ENCODE measurements at regions not wholly inside any gene's neighbourhood (a gene's known extent, or its start where the extent isn't known, plus 50 kb on each side); places are given as distances from the start of the nearest gene placed in this dataset.

DNA sequence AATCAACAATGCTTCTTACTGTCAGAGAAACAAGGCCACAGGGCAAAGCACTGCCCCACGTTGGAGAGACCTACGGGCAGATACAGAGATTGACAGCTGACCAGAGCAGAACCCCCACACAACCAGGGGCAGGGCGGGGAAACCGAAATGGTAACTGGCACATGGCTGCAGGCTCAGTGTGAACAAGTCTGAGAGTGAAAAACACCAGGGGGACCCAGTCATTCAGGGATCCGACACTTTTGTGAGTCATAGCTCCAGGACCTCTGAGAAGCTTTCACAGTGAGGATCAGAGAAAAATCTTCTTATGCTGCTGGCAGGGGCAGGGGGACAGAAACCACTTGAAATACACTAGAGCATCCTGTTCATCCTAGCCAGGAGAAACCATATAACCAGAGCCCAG is 254.2 kb downstream of the C6orf118 start:
- H3K27ac ChIP-seq, result no peak overlapping the region
- TF ChIP-seq, protein P1, sequence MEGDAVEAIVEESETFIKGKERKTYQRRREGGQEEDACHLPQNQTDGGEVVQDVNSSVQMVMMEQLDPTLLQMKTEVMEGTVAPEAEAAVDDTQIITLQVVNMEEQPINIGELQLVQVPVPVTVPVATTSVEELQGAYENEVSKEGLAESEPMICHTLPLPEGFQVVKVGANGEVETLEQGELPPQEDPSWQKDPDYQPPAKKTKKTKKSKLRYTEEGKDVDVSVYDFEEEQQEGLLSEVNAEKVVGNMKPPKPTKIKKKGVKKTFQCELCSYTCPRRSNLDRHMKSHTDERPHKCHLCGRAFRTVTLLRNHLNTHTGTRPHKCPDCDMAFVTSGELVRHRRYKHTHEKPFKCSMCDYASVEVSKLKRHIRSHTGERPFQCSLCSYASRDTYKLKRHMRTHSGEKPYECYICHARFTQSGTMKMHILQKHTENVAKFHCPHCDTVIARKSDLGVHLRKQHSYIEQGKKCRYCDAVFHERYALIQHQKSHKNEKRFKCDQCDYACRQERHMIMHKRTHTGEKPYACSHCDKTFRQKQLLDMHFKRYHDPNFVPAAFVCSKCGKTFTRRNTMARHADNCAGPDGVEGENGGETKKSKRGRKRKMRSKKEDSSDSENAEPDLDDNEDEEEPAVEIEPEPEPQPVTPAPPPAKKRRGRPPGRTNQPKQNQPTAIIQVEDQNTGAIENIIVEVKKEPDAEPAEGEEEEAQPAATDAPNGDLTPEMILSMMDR (conservative IDR thresholded peaks at IDR 0.05), result no peak

DNA sequence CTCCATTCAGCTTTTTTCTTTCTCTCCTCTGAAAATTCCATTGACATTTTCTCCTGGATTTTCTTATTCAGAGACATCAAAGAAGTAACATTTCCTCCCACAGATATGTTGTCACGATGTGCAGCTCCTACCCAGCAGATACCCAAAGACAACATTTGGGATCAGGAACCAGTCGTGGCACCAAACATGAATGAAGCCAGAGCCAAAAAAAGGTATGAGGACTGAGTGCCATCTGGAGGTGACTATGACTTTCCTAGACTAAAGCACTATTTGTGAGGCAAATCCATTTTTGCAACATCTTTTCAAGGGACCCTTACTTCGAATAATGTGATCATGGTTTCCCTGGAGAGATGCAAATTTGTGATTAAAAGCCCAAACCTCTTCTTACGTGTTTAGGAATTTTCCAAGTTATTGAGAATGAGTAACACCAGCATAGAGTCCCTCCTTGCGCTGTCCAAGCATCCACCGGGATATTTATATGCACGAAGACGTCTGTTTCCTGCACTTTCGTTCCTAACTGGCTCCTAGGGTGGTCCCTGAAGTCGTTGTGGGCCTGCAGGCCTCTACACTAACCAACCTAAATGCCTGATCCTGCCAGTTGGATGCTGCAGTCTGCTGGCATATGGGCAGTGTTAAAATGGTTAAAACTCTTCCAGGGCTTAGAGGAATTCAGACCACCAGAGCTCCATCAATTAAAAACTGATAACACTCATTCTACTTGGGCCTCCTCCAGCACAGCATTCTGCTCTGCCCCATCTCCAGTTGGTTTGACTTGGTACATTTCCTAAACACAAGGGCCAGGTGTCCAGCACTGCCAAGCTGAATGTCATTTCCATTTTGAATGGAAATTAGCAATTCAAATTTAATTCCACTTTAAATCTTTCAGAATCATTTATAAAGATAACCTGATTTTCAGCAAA is 256.6 kb downstream of the C6orf118 start:
- TF ChIP-seq, protein P1 (conservative IDR thresholded peaks at IDR 0.05), result no peak
- H3K27ac ChIP-seq, result no peak overlapping the region

DNA sequence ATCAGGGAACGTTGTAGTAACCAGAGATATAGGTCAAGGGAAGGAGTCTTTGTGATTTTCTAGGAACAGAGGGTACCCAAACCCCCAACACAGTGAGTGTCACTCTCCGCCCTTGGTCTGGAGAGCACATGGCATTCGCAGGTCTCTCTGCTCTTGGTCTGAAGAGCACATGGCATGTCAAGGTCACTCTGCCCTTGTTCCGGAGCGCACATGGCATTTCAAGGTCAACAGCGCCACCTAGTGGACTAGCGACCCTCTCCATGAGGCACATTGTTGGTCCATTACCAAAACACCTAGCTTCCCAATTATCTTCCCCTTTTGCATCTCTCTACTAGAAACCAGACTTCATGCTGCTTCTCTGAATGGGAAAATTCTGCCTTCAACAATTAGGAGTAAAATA is 260.0 kb downstream of the C6orf118 start:
- H3K27ac ChIP-seq, result no peak overlapping the region
- TF ChIP-seq, protein P1 (conservative IDR thresholded peaks at IDR 0.05), result peak; percentile 27; the same call in 1 of the 2 replicates

DNA sequence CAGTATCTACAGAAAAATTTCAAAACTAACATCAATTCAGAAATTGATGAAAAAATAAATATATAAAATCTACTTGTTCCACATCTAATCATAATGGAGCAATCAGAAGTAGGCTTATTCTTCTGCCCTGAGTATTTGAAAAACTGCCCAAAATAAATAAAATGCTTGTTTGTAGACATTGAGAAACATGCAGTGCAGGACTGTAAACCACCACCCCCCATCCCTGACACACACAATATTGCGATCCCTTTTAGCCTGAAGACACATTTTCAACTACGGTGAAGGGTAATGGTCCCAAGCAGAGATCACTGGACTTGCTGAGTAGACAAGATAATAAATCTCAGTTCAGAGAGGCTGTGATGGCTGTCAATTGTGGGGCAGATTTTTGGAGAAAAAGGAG is 261.5 kb downstream of the C6orf118 start:
- H3K27ac ChIP-seq, result no peak overlapping the region
- TF ChIP-seq, protein P1 (conservative IDR thresholded peaks at IDR 0.05), result no peak

DNA sequence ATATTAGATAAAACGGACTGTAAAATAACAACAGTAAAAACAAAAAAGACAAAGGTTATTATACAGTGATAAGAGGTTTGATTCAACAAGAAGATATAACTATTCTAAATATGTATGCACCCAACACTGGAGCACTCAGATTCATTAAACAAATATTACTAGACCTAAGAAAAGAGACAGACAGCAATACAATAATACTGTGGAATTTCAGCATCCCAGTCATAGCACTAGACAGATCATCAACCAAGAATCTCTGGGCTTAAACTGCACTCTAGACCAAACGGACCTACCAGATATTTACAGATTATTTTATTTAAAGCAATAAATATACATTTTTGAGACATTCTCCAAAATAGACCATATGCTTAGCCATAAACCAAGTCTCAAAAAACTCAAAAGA is 263.8 kb downstream of the C6orf118 start:
- no peak overlapping the region for H3K27ac ChIP-seq
- TF ChIP-seq, protein P1 (conservative IDR thresholded peaks at IDR 0.05), result no peak

DNA sequence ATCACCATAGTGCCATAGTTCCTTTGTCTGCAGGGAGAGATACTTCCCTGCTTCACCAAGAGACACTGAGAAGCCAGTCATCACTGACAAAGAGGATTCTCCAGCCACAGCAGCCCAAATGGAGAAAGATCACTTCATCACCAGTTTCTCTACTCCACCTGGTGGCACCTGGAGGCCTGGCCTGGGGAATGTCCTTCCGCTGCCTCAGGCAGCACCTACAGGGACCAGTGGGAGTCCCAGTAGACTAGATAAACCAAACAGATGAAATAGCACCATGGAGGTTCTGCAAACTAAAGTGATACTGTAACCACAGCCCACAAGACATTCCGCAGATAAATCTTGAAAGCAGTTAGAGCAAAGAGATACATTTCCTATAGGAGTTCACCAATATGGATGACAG is 266.5 kb downstream of the C6orf118 start:
- TF ChIP-seq, protein P1 (conservative IDR thresholded peaks at IDR 0.05), result no peak
- no peak overlapping the region for H3K27ac ChIP-seq

DNA sequence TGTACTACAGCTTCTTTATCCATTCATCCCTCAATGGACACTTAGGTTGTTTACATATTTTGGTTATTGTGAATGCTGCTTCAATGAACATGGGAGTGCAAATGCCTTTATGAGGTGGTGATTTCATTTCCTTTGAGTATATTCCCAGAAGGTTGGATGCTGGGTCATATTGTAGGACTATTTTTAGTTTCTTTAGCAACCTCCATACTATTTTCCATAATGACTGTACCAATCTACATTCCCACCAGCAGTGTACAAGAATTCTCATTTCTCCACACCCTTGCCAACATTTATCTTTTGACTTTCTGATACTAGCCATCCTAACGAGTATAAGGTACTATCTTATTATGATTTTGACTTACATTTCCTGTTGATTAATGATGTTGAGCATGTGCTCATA is 269.0 kb downstream of the C6orf118 start:
- H3K27ac ChIP-seq, result no peak overlapping the region
- TF ChIP-seq, protein P1 (conservative IDR thresholded peaks at IDR 0.05), result no peak
